ENCODE measurements at regions not wholly inside any gene's neighbourhood (a gene's known extent, or its start where the extent isn't known, plus 50 kb on each side); places are given as distances from the start of the nearest gene placed in this dataset.

GRCh38 chr1:88441022-88441421, 243.1 kb upstream of the PKN2 start:
- no peak for TF ChIP-seq EP300 (IDR thresholded peaks at IDR 0.05)
- TF ChIP-seq POLR2AphosphoS5 (IDR thresholded peaks at IDR 0.05) = no peak
